ENCODE measurements at regions not wholly inside any gene's neighbourhood (a gene's known extent, or its start where the extent isn't known, plus 50 kb on each side); places are given as distances from the start of the nearest gene placed in this dataset.
"Not testable (repeated sequence)": the region's sequence is repeated elsewhere in the genome, so short reads cannot be mapped to it uniquely, and the experiment has no call there.

DNA sequence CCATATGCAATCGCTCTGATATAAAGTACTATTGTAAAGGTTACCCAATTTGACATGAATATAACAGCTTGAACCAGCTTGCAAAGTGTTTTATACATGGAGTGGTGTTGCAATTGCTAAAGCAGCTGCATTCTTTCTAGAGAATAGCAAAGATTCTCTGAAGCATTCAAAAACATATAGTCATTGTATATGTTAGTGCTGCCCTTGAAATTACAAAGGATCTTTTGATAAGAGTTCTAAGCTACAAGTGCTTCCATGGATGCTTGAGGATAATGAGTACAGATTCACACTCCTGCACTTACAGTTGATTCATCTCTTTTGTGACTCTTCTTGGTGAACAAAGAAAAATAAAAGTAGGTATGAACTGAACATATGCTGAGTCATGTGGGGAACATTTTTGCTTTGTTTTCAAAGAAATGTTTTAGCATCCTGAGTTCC, 175.7 kb downstream of the ALDH8A1 start:
- TF ChIP-seq, protein P1, sequence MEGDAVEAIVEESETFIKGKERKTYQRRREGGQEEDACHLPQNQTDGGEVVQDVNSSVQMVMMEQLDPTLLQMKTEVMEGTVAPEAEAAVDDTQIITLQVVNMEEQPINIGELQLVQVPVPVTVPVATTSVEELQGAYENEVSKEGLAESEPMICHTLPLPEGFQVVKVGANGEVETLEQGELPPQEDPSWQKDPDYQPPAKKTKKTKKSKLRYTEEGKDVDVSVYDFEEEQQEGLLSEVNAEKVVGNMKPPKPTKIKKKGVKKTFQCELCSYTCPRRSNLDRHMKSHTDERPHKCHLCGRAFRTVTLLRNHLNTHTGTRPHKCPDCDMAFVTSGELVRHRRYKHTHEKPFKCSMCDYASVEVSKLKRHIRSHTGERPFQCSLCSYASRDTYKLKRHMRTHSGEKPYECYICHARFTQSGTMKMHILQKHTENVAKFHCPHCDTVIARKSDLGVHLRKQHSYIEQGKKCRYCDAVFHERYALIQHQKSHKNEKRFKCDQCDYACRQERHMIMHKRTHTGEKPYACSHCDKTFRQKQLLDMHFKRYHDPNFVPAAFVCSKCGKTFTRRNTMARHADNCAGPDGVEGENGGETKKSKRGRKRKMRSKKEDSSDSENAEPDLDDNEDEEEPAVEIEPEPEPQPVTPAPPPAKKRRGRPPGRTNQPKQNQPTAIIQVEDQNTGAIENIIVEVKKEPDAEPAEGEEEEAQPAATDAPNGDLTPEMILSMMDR (conservative IDR thresholded peaks at IDR 0.05; ENCODE audit: low read depth): no peak
- DNase-seq (ENCODE audit: low spot score): peak; percentile 12
- no peak overlapping the region for H3K27ac ChIP-seq
- CTCF ChIA-PET: interaction anchor here (1.0 kb wide), 1 partner anchor 456 kb away, joined by 5 read pairs; the partner anchor contains the start of gene SGK1
- POLR2A ChIA-PET (ENCODE audit: low non-redundant PET): no interaction called here

DNA sequence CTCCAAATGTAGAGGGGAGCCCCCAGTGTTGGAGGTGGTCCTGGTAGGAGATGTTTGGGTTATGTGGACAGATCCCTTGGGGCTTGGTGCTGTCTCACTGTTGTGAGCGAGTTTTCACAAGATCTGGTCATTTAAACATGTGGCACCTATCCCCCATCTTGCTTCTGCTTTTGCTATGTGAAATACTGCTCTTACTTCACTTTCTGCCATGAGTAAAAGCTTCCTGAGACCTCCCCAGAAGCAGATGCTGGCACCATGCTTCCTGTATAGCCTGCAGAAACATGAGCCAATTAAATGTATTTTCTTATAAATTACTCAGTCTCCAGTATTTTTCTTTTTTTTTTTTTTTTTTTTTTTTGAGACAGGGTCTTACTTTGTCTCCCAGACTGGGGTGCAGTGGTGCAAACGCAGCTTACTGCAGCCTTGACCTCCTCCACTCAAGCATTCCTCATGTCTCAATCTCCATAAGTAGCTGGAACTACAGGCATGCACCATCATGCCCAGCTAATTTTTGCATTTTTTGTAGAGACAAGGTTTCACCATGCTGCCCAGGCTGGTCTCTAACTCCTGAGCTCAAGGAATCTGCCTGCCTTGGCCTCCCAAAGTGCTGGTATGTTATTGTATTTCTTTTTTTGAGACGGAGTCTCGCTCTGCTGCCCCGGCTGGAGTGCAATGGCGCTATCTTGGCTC, 177.1 kb downstream of the ALDH8A1 start:
- CTCF ChIA-PET: interaction anchor here (0.6 kb wide), 1 partner anchor 10 kb away, joined by 3 read pairs; no protein-coding TSS in a partner anchor
- POLR2A ChIA-PET (ENCODE audit: low non-redundant PET): no interaction called here
- TF ChIP-seq, protein P1 (conservative IDR thresholded peaks at IDR 0.05; ENCODE audit: low read depth): no peak
- no peak for DNase-seq (ENCODE audit: low spot score)
- H3K27ac ChIP-seq: no peak overlapping the region

DNA sequence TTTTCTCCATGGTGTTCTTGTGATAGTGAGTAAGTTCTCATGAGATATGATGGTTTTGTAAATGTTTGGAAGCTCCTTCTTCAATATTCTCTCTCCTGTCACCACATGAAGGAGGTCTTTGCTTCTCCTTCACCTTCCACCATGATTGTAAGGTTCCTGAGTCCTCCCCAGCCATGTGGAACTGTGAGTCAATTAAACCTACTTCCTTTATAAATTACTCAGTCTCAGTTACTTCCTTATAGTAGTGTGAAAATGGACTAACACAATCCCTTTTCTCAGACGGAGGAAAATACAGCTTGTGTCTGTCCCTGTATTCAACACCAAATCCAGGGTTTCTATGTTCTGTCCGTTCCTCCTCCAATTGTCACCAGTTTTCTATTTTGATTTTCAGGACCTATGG, 181.0 kb downstream of the ALDH8A1 start:
- no peak overlapping the region for H3K27ac ChIP-seq
- CTCF ChIA-PET: interaction anchor here (0.6 kb wide), 1 partner anchor 96 kb away, joined by 3 read pairs; no protein-coding TSS in a partner anchor
- POLR2A ChIA-PET (ENCODE audit: low non-redundant PET): no interaction called here
- TF ChIP-seq, protein P1 (conservative IDR thresholded peaks at IDR 0.05; ENCODE audit: low read depth): no peak
- no peak for DNase-seq (ENCODE audit: low spot score)

DNA sequence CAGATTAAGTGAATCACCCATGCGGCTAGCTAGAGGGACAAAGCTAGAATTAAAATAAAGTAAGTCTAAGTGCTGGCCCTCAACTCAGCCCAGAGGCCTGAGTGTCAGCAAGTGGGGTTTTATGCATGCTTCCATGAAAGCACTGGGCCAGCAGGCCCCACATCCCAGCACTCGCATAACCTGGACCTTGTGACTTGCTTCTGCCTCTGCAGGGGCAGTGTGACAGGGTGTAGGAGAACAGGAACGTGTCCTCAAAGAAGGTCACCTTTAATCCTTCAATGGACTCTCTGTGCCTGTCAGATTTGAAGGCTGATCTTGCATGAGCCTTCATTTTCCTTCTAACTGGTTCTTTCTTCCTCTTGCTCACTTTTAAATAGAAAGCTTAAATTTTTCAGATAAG, 183.4 kb downstream of the ALDH8A1 start:
- POLR2A ChIA-PET (ENCODE audit: low non-redundant PET): no interaction called here
- no peak for DNase-seq (ENCODE audit: low spot score)
- CTCF ChIA-PET: interaction anchor here (0.6 kb wide), 1 partner anchor 1341 kb away, joined by 8 read pairs; no protein-coding TSS in a partner anchor
- TF ChIP-seq, protein P1 (conservative IDR thresholded peaks at IDR 0.05; ENCODE audit: low read depth): no peak
- H3K27ac ChIP-seq: no peak overlapping the region

DNA sequence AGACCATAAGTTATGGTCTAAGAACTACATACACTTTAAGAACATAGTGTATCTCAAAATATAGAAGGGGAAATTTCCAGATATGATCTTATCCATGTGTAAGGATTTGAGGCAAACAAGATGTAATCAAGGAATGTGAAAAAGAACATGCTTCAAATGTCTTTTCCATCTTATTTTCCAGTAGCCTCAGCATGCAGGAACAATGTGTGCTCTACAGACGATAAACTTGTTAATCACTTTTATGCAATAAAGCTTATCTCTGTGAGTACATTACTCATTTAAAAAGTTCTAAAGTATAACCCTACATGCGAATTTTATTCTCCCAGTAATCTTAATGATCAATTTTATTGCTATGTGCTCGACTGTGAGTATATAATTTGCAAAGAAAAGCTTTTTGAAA, 185.2 kb downstream of the ALDH8A1 start:
- ChIA-PET CTCF (no interaction called here), POLR2A (ENCODE audit: low non-redundant PET) (no interaction called here)
- DNase-seq (ENCODE audit: low spot score): no peak
- TF ChIP-seq, protein P1 (conservative IDR thresholded peaks at IDR 0.05; ENCODE audit: low read depth): no peak
- no peak overlapping the region for H3K27ac ChIP-seq

DNA sequence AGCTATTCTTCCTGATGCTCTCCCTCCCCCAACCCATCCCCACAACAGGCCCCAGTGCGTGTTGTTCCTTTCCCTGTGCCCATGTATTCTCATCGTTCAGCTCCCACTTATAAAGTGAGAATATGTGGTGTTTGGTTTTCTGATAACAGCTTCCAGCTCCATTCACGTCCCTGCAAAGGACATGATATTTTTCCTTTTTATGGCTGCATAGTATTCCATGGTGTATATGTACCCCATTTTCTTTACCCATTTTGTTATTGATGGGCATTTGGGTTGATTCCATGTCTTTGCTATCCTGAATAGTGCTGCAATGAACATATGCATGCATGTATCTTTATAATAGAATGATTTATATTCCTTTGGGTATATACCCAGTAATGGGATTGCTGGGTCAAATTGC, 186.3 kb downstream of the ALDH8A1 start:
- POLR2A ChIA-PET (ENCODE audit: low non-redundant PET); DNase-seq (ENCODE audit: low spot score); H3K27ac ChIP-seq; CTCF ChIA-PET: not testable (repeated sequence)

DNA sequence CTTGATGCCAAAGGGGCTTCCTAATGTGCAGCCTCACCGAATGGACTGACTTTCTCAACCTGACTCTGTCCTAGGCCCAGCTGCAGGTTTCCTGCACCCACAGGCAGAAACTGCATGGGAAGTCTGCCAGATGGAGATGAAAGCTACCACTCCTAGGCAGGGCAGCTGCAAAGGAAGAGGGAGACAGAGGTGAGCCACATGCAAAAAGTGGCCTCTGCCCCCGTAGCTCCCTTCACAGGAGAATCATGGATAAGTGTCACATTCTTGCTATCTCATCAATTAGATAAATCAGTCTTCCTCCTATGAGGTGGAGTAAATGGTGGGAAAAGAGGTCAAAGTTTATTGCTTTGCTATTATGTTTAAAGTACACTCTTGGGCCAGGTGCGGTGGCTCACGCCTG, 191.3 kb downstream of the ALDH8A1 start:
- POLR2A ChIA-PET (ENCODE audit: low non-redundant PET): no interaction called here
- no peak overlapping the region for H3K27ac ChIP-seq
- no peak for DNase-seq (ENCODE audit: low spot score)
- CTCF ChIA-PET: interaction anchor here (0.6 kb wide), 1 partner anchor 44 kb away, joined by 4 read pairs; no protein-coding TSS in a partner anchor
- TF ChIP-seq, protein P1 (conservative IDR thresholded peaks at IDR 0.05; ENCODE audit: low read depth): no peak
